Left lung (tissue), 4 donors: ENCODE measurements at regions not wholly inside any gene's neighbourhood (a gene's known extent, or its start where the extent isn't known, plus 50 kb on each side); places are given as distances from the start of the nearest gene placed in this dataset.

Experiments used
- ATAC-seq: fragments of 200-7000 bp; cut with Tn5 transposase; one replicate; pipeline ENCODE4 v1.9.1; 2020; ENCODE audit warnings: moderate library complexity
- DNase-seq, 4 donors: peaks; one replicate each; pipeline ENCODE4 v3.0.0-alpha.2; 2013 to 2020
- H3K27ac ChIP-seq, 2 donors: fragments of 200-600 bp; sonication (generic) in 1 of 2; one replicate each; pipeline versions ENCODE4 v1.5.0 to v1.8.0; 2020 to 2021
- H3K27me3 ChIP-seq, 2 donors: fragments of 200-600 bp; sonication (generic) in 1 of 2; one replicate each; pipeline versions ENCODE4 v1.5.0 to v1.8.0; 2020 to 2021
- H3K36me3 ChIP-seq, 2 donors: fragments of 200-600 bp; sonication (generic) in 1 of 2; one replicate each; pipeline versions ENCODE4 v1.5.0 to v1.8.0; 2020 to 2021
- H3K4me1 ChIP-seq, 2 donors: fragments of 200-600 bp; one replicate each; pipeline ENCODE4 v1.8.0; 2021
- H3K4me3 ChIP-seq, 2 donors: fragments of 200-600 bp; sonication (generic) in 1 of 2; one replicate each; pipeline versions ENCODE4 v1.5.0 to v1.8.0; 2020 to 2021; ENCODE audit warnings: mild to moderate bottlenecking in 1 of 2
- H3K9me3 ChIP-seq, 2 donors: fragments of 200-600 bp; sonication (generic) in 1 of 2; one replicate each; pipeline versions ENCODE4 v1.5.0 to v1.8.0; 2020 to 2021
- intact Hi-C, 2 donors: fragments of 100-400 bp; cut with DNase I; formaldehyde crosslinking; loops; one replicate each; pipeline versions ENCODE4 v1.11.2 to v1.14.2; 2022
- TF ChIP-seq, protein P1 (sequence below), 2 donors: fragments of 200-600 bp; sonication (generic) in 1 of 2; IDR thresholded peaks; one replicate each; pipeline versions ENCODE4 v1.5.0 to v1.8.0; 2021; ENCODE audit warnings: antibody characterized with exemption in 2 of 2
- donor health status: DM: no; HTN: yes; CAD: no.
- donor health status: DM: no; HTN: no; CAD: no.

- Histone ChIP-seq H3K27me3 (no peaks in the 10 kb centered on the region), H3K27ac (no peak overlapping the region), H3K4me1 (peaks cover 0 to 6% of the 10 kb centered on the region in 2 donors), H3K9me3 (no peaks in the 10 kb centered on the region), H3K4me3 (no peak overlapping the region), H3K36me3 (no peaks in the 10 kb centered on the region)
- TF ChIP-seq, protein P1, sequence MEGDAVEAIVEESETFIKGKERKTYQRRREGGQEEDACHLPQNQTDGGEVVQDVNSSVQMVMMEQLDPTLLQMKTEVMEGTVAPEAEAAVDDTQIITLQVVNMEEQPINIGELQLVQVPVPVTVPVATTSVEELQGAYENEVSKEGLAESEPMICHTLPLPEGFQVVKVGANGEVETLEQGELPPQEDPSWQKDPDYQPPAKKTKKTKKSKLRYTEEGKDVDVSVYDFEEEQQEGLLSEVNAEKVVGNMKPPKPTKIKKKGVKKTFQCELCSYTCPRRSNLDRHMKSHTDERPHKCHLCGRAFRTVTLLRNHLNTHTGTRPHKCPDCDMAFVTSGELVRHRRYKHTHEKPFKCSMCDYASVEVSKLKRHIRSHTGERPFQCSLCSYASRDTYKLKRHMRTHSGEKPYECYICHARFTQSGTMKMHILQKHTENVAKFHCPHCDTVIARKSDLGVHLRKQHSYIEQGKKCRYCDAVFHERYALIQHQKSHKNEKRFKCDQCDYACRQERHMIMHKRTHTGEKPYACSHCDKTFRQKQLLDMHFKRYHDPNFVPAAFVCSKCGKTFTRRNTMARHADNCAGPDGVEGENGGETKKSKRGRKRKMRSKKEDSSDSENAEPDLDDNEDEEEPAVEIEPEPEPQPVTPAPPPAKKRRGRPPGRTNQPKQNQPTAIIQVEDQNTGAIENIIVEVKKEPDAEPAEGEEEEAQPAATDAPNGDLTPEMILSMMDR (IDR thresholded peaks at IDR 0.05), result no peak
- DNase-seq, result no peak
- no peak for ATAC-seq
- intact Hi-C loops, result no loop called here
These were observed 363.9 kb upstream of the MGMT start for GRCh38 chr10:129102906-129103693.

GRCh38 chr10:129104266-129105045, 362.6 kb upstream of the MGMT start:
- Histone ChIP-seq H3K9me3 (no peaks in the 10 kb centered on the region), H3K27ac (peak overlapping the region in 1 of 2 donors; percentile 17), H3K4me1 (peaks cover 0 to 6% of the 10 kb centered on the region in 2 donors), H3K36me3 (no peaks in the 10 kb centered on the region), H3K27me3 (no peaks in the 10 kb centered on the region), H3K4me3 (no peak overlapping the region)
- no peak for ATAC-seq
- TF ChIP-seq, protein P1 (IDR thresholded peaks at IDR 0.05), result no peak
- no peak for DNase-seq
- intact Hi-C loops, result no loop called here

DNA sequence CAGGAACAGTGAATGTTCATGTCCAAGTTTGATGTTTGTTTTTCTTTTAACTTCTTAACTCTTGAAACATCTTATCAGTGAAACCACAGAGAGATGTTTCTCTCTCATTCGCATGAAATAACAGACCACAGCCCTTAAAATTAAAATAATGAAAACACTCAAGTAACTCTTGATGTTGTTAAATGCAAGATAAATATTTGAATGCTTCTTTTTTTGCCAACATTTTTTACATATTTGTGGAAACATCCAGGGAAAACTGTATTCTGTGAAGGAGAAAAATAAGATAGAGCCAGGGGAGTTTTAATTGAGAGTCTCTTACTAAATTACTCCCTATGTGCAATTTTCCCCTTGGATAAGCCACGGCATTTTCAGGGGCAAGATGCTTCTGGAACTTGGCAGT, 361.8 kb upstream of the MGMT start:
- TF ChIP-seq, protein P1 (IDR thresholded peaks at IDR 0.05), result no peak
- Histone ChIP-seq H3K36me3 (no peaks in the 10 kb centered on the region), H3K27ac (no peak overlapping the region), H3K4me1 (peaks cover 0 to 6% of the 10 kb centered on the region in 2 donors), H3K27me3 (no peaks in the 10 kb centered on the region), H3K4me3 (no peak overlapping the region), H3K9me3 (no peaks in the 10 kb centered on the region)
- ATAC-seq (peak; percentile 47), DNase-seq (no peak)
- intact Hi-C loops, result no loop called here

- Histone ChIP-seq H3K4me1 (peaks cover 0 to 6% of the 10 kb centered on the region in 2 donors), H3K27ac (no peak overlapping the region), H3K4me3 (no peak overlapping the region), H3K36me3 (no peaks in the 10 kb centered on the region), H3K9me3 (no peaks in the 10 kb centered on the region), H3K27me3 (no peaks in the 10 kb centered on the region)
- ATAC-seq, result no peak
- DNase-seq, result no peak
- intact Hi-C loops, result no loop called here
- TF ChIP-seq, protein P1 (IDR thresholded peaks at IDR 0.05), result no peak
These were observed 360.7 kb upstream of the MGMT start for GRCh38 chr10:129106314-129106713.

- ATAC-seq (no peak), DNase-seq (no peak)
- Histone ChIP-seq H3K27me3 (no peaks in the 10 kb centered on the region), H3K36me3 (no peaks in the 10 kb centered on the region), H3K4me3 (no peak overlapping the region), H3K9me3 (no peaks in the 10 kb centered on the region), H3K27ac (no peak overlapping the region), H3K4me1 (peaks cover 0 to 6% of the 10 kb centered on the region in 2 donors)
- TF ChIP-seq, protein P1 (IDR thresholded peaks at IDR 0.05), result no peak
- intact Hi-C loops, result no loop called here
These were observed 359.5 kb upstream of the MGMT start for GRCh38 chr10:129107525-129107924.
